ENCODE measurements at regions not wholly inside any gene's neighbourhood (a gene's known extent, or its start where the extent isn't known, plus 50 kb on each side); places are given as distances from the start of the nearest gene placed in this dataset.

- DNase-seq (ENCODE audit: low read depth), result no peak
- H3K4me3 ChIP-seq (ENCODE audit: low read depth, low read length), result no peak overlapping the region
- TF ChIP-seq CTCF (IDR thresholded peaks at IDR 0.05; ENCODE audit: low read depth, low read length) (no peak), POLR2A (IDR thresholded peaks at IDR 0.05; ENCODE audit: extremely low read depth, insufficient read length) (no peak), MYC (IDR thresholded peaks at IDR 0.05; ENCODE audit: low read depth, low read length) (no peak), MAX (IDR thresholded peaks at IDR 0.05; ENCODE audit: low read depth, low read length) (no peak)
Measured at GRCh38 chr10:6640433-6641040, 60.5 kb upstream of the PRKCQ start.

- TF ChIP-seq CTCF (IDR thresholded peaks at IDR 0.05; ENCODE audit: low read depth, low read length) (no peak), POLR2A (IDR thresholded peaks at IDR 0.05; ENCODE audit: extremely low read depth, insufficient read length) (no peak), MYC (IDR thresholded peaks at IDR 0.05; ENCODE audit: low read depth, low read length) (no peak), MAX (IDR thresholded peaks at IDR 0.05; ENCODE audit: low read depth, low read length) (no peak)
- no peak for DNase-seq (ENCODE audit: low read depth)
Measured at GRCh38 chr10:6637053-6637452, 57.0 kb upstream of the PRKCQ start.

GRCh38 chr10:6635784-6636183 is 55.7 kb upstream of the PRKCQ start:
- H3K4me3 ChIP-seq (ENCODE audit: low read depth, low read length), result no peak overlapping the region
- DNase-seq (ENCODE audit: low read depth), result no peak
- no peak for TF ChIP-seq POLR2A (IDR thresholded peaks at IDR 0.05; ENCODE audit: extremely low read depth, insufficient read length)
- TF ChIP-seq MAX (IDR thresholded peaks at IDR 0.05; ENCODE audit: low read depth, low read length), result no peak
- TF ChIP-seq MYC (IDR thresholded peaks at IDR 0.05; ENCODE audit: low read depth, low read length), result no peak
- no peak for TF ChIP-seq CTCF (IDR thresholded peaks at IDR 0.05; ENCODE audit: low read depth, low read length)

More at GRCh38 chr10:6637053-6637452, 57.0 kb upstream of the PRKCQ start:
- H3K4me3 ChIP-seq (ENCODE audit: low read depth, low read length), result no peak overlapping the region

All from NB4 (cell line).